HepG2 (cell line): ENCODE measurements at regions not wholly inside any gene's neighbourhood (a gene's known extent, or its start where the extent isn't known, plus 50 kb on each side); places are given as distances from the start of the nearest gene placed in this dataset.

ENCODE experiments used
- ATM ChIP-seq: fragments of 450-650 bp; IDR thresholded peaks from 2 replicates; pipeline ENCODE4 v1.7.1; 2017; ENCODE audit warnings: mild to moderate bottlenecking, borderline replicate concordance
- BCL6 ChIP-seq: IDR thresholded peaks from 2 replicates; pipeline ENCODE4 v1.6.1; 2016; ENCODE audit warnings: missing genetic modification reagents, missing compliant biosample characterization
- CTCF ChIP-seq: sonication (generic); formaldehyde crosslinking; IDR thresholded peaks from 2 replicates; pipeline ENCODE4 v1.5.0; 2020; ENCODE audit warnings: mild to moderate bottlenecking, missing genetic modification reagents, moderate library complexity
- FOSL1 ChIP-seq: sonication (generic); formaldehyde crosslinking; IDR thresholded peaks from 2 replicates; pipeline ENCODE4 v1.9.0; 2021; ENCODE audit warnings: missing genetic modification reagents, borderline replicate concordance
- KDM1A ChIP-seq: IDR thresholded peaks from 2 replicates; pipeline ENCODE4 v1.6.1; 2016; ENCODE audit warnings: missing compliant biosample characterization
- PATZ1 ChIP-seq: sonication (generic); formaldehyde crosslinking; IDR thresholded peaks from 2 replicates; pipeline ENCODE4 v1.4.0; 2020; ENCODE audit warnings: missing genetic modification reagents
- SALL2 ChIP-seq: sonication (generic); formaldehyde crosslinking; IDR thresholded peaks from 2 replicates; pipeline ENCODE4 v1.8.1; 2023; ENCODE audit warnings: mild to moderate bottlenecking, missing genetic modification reagents, inconsistent platforms
- SP1 ChIP-seq, 2 experiments: fragments of 450-650 bp in 1 of 2; sonication (generic) in 1 of 2; formaldehyde crosslinking in 1 of 2; IDR thresholded peaks; 2 replicates each; pipeline versions ENCODE4 v1.4.0 to v1.6.1; 2016 to 2020; ENCODE audit warnings: missing genetic modification reagents in 1 of 2
- ZNF251 ChIP-seq: sonication (generic); formaldehyde crosslinking; IDR thresholded peaks from 2 replicates; pipeline ENCODE4 v1.9.0; 2021; ENCODE audit warnings: mild to moderate bottlenecking, missing genetic modification reagents
- ZNF616 ChIP-seq: sonication (generic); formaldehyde crosslinking; IDR thresholded peaks from 2 replicates; pipeline ENCODE4 v1.5.0; 2020; ENCODE audit warnings: low read depth, mild to moderate bottlenecking, missing genetic modification reagents

- TF ChIP-seq ZNF251 (CRISPR knock-in tag) (no peak), BCL6 (CRISPR knock-in tag) (no peak), KDM1A (CRISPR knock-in tag) (no peak), SP1 (IDR thresholded peaks at IDR 0.05) (no peak), SP1 (CRISPR knock-in tag; IDR thresholded peaks at IDR 0.05) (no peak), ZNF616 (CRISPR knock-in tag) (no peak), CTCF (no peak), SALL2 (CRISPR knock-in tag) (no peak), ATM (no peak), FOSL1 (CRISPR knock-in tag) (no peak), PATZ1 (no peak)
Measured at GRCh38 chr13:21762512-21762911, 91.6 kb downstream of the FGF9 start.
